GM23338 (cell line): ENCODE measurements at regions not wholly inside any gene's neighbourhood (a gene's known extent, or its start where the extent isn't known, plus 50 kb on each side); places are given as distances from the start of the nearest gene placed in this dataset.

Experiments used
- CREB1 ChIP-seq: fragments of 250-450 bp; sonication (Bioruptor Pico); IDR thresholded peaks from 2 replicates; pipeline ENCODE4 v1.5.0; 2020; ENCODE audit warnings: low read depth, mild to moderate bottlenecking, moderate library complexity
- CTCF ChIP-seq, 2 experiments: fragments of 200-600 bp in 1 of 2; sonication (generic) in 1 of 2; conservative IDR thresholded peaks; 2 replicates each; pipeline versions ENCODE4 v1.5.1 to v1.6.1; 2016 to 2017; ENCODE audit warnings: antibody characterized with exemption in 2 of 2, low read depth in 2 of 2, mild to moderate bottlenecking in 2 of 2, moderate library complexity in 1 of 2
- EZH2 ChIP-seq: fragments of 200-600 bp; sonication (generic); IDR thresholded peaks from one replicate; pipeline ENCODE4 v1.8.0; 2017; ENCODE audit warnings: antibody characterized with exemption, mild to moderate bottlenecking, low read depth; ENCODE audit not compliant: unreplicated experiment
- POLR2AphosphoS5 ChIP-seq: IDR thresholded peaks from 2 replicates; pipeline ENCODE4 v1.6.1; 2016; ENCODE audit warnings: antibody characterized with exemption, low read depth
- REST ChIP-seq: IDR thresholded peaks from one replicate; pipeline ENCODE4 v1.6.1; 2018; ENCODE audit warnings: antibody characterized with exemption; ENCODE audit not compliant: unreplicated experiment
- STAT1 ChIP-seq: IDR thresholded peaks from one replicate; pipeline ENCODE4 v1.6.1; 2016; ENCODE audit warnings: antibody characterized with exemption; ENCODE audit not compliant: unreplicated experiment

- TF ChIP-seq CTCF (conservative IDR thresholded peaks at IDR 0.05; ENCODE audit: low read depth in 2 of 2), result no peak
- no peak for TF ChIP-seq REST
- no peak for TF ChIP-seq POLR2AphosphoS5
- no peak for TF ChIP-seq CREB1 (CRISPR knock-in tag)
- TF ChIP-seq STAT1, result no peak
- no peak for TF ChIP-seq EZH2
Measured at GRCh38 chr7:16978358-16979244, 96.8 kb upstream of the AGR3 start.
